SK-N-SH (cell line): ENCODE measurements at regions not wholly inside any gene's neighbourhood (a gene's known extent, or its start where the extent isn't known, plus 50 kb on each side); places are given as distances from the start of the nearest gene placed in this dataset.

Experiments used
- CTCF ChIP-seq: fragments of 200-600 bp; sonication (generic); IDR thresholded peaks from 2 replicates; pipeline ENCODE4 v1.6.1; 2017; ENCODE audit warnings: antibody characterized with exemption, mild to moderate bottlenecking, moderate library complexity
- EZH2phosphoT487 ChIP-seq: fragments of 200-600 bp; sonication (generic); IDR thresholded peaks from 2 replicates; pipeline ENCODE4 v1.6.1; 2017; ENCODE audit warnings: low read depth, mixed run types, mild to moderate bottlenecking, antibody characterized with exemption, moderate library complexity, borderline replicate concordance
- GABPA ChIP-seq: IDR thresholded peaks from 2 replicates; pipeline ENCODE4 v1.4.0; 2012; ENCODE audit warnings: low read depth, mild to moderate bottlenecking
- JUND ChIP-seq: IDR thresholded peaks from 2 replicates; pipeline ENCODE4 v1.4.0; 2012
- MXI1 ChIP-seq: IDR thresholded peaks from 2 replicates; pipeline ENCODE4 v1.6.1; 2012; ENCODE audit warnings: mild to moderate bottlenecking, low read depth, low read length, improper control_type of control experiment
- NFIC ChIP-seq: IDR thresholded peaks from 2 replicates; pipeline ENCODE4 v1.4.0; 2012; ENCODE audit warnings: borderline replicate concordance
- NRF1 ChIP-seq: IDR thresholded peaks from 2 replicates; pipeline ENCODE4 v1.6.1; 2012; ENCODE audit warnings: low read depth, mild to moderate bottlenecking, low read length
- RXRA ChIP-seq: IDR thresholded peaks from 2 replicates; pipeline ENCODE4 v1.4.0; 2012; ENCODE audit warnings: low read depth, mild to moderate bottlenecking, borderline replicate concordance
- TAF1 ChIP-seq: IDR thresholded peaks from 2 replicates; pipeline ENCODE4 v1.6.1; 2012; ENCODE audit warnings: low read depth, mild to moderate bottlenecking, low read length, moderate library complexity, borderline replicate concordance
- USF1 ChIP-seq: IDR thresholded peaks from 2 replicates; pipeline ENCODE4 v1.4.0; 2012; ENCODE audit warnings: low read depth, borderline replicate concordance

- no peak for TF ChIP-seq CTCF
- TF ChIP-seq NRF1: no peak
- no peak for TF ChIP-seq GABPA
- TF ChIP-seq USF1: no peak
- TF ChIP-seq MXI1: no peak
- TF ChIP-seq TAF1: no peak
- TF ChIP-seq RXRA: no peak
- no peak for TF ChIP-seq JUND
- no peak for TF ChIP-seq EZH2phosphoT487
- no peak for TF ChIP-seq NFIC
These were observed 253.4 kb downstream of the C12orf50 start for GRCh38 chr12:87775784-87776183.
